ENCODE measurements at regions not wholly inside any gene's neighbourhood (a gene's known extent, or its start where the extent isn't known, plus 50 kb on each side); places are given as distances from the start of the nearest gene placed in this dataset.

DNA sequence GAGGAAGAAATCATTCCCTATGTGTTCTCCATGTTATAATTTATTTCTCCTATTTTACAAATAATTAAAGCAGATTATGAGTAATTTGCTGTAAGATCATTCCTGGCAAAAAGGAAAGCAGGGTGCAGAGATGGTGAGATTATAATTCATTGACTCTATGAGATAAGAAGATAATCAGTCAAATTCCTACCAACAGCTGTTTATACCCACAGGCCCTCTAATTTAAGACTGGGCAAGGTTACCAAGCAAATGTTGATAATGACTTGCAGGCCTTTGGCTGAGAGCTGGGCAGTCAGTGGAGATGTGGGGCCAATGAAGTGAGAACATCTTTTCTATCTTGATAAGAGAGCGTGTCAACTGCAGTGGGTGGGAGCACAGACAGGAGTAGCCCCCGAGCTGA, 222.7 kb downstream of the ICE1 start:
- no peak for DNase-seq
- ChIA-PET POLR2A (no interaction called here), CTCF (no interaction called here)
- H3K4me3 ChIP-seq (ENCODE audit: low read length): no peak overlapping the region
- Mint-ChIP-seq H3K9me3 (peaks cover 0 to 5% (median 0%) of the 10 kb centered on the region in 11 donors), H3K36me3 (no peaks in the 10 kb centered on the region), H3K4me3 (no peak overlapping the region), H3K27ac (no peak overlapping the region), H3K27me3 (peaks cover 0 to 16% (median 7%) of the 10 kb centered on the region in 5 donors), H3K4me1 (no peaks in the 10 kb centered on the region)
- H3K27me3 ChIP-seq (ENCODE audit: control insufficient read depth in 2 of 2, insufficient read depth in 2 of 2, low read length in 2 of 2): no peaks in the 10 kb centered on the region
- no peak for ATAC-seq
- H3K27ac ChIP-seq (ENCODE audit: low read depth, low read length): no peak overlapping the region
- H3K36me3 ChIP-seq (ENCODE audit: control insufficient read depth in 2 of 3, insufficient read depth in 3 of 3, low read length in 3 of 3): no peaks in the 10 kb centered on the region
- no peaks in the 10 kb centered on the region for H3K9me3 ChIP-seq (ENCODE audit: control insufficient read depth in 2 of 3, low read length in 3 of 3)
- H3K4me1 ChIP-seq (ENCODE audit: control insufficient read depth in 2 of 2, insufficient read depth in 2 of 2, low read length in 2 of 2): no peaks in the 10 kb centered on the region
- intact Hi-C loops (cut with micrococcal nuclease): no loop called here

- ChIA-PET POLR2A (no interaction called here), CTCF (no interaction called here)
- Histone ChIP-seq H3K4me1 (ENCODE audit: control insufficient read depth in 2 of 2, insufficient read depth in 2 of 2, low read length in 2 of 2) (no peaks in the 10 kb centered on the region), H3K36me3 (ENCODE audit: control insufficient read depth in 2 of 3, insufficient read depth in 3 of 3, low read length in 3 of 3) (no peaks in the 10 kb centered on the region), H3K4me3 (ENCODE audit: low read length) (no peak overlapping the region), H3K9me3 (ENCODE audit: control insufficient read depth in 2 of 3, low read length in 3 of 3) (no peaks in the 10 kb centered on the region), H3K27me3 (ENCODE audit: control insufficient read depth in 2 of 2, insufficient read depth in 2 of 2, low read length in 2 of 2) (no peaks in the 10 kb centered on the region), H3K27ac (ENCODE audit: low read depth, low read length) (no peak overlapping the region)
- no peak for ATAC-seq
- no peak for DNase-seq
- no peaks in the 10 kb centered on the region for H3K4me1 Mint-ChIP-seq
- H3K36me3 Mint-ChIP-seq: no peaks in the 10 kb centered on the region
- H3K27ac Mint-ChIP-seq: no peak overlapping the region
- H3K4me3 Mint-ChIP-seq: no peak overlapping the region
- H3K9me3 Mint-ChIP-seq: peaks cover 0 to 5% (median 0%) of the 10 kb centered on the region in 11 donors
- H3K27me3 Mint-ChIP-seq: peaks cover 0 to 21% (median 7%) of the 10 kb centered on the region in 5 donors
- intact Hi-C loops (cut with micrococcal nuclease): no loop called here
These were observed 221.8 kb downstream of the ICE1 start for GRCh38 chr5:5644249-5644648.

DNA sequence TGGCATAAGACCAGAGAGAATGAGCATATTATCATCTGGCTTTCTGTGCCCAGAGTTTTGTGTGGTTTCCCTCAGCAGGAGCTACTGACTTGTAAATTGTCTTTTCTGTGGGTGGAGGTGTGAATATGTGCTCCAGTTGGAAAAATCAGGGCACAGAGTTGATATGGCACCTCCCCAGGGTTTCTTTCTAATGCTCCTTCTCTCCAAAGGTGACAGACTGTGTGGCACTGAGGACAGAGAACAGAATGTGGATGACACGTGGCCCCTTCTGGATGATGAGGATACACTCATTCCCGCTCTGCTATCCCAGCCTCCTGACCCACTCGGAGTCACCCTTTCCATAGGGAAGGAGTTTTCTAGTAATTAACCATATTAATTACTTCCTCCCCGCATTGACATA, 221.0 kb downstream of the ICE1 start:
- H3K27ac ChIP-seq (ENCODE audit: low read depth, low read length): no peak overlapping the region
- ChIA-PET CTCF (no interaction called here), POLR2A (no interaction called here)
- Mint-ChIP-seq H3K36me3 (no peaks in the 10 kb centered on the region), H3K4me3 (no peak overlapping the region), H3K27ac (no peak overlapping the region), H3K27me3 (peaks cover 0 to 27% (median 4%) of the 10 kb centered on the region in 5 donors), H3K9me3 (no peaks in the 10 kb centered on the region), H3K4me1 (no peaks in the 10 kb centered on the region)
- DNase-seq (no peak), ATAC-seq (no peak)
- H3K9me3 ChIP-seq (ENCODE audit: control insufficient read depth in 2 of 3, low read length in 3 of 3): no peaks in the 10 kb centered on the region
- no peaks in the 10 kb centered on the region for H3K27me3 ChIP-seq (ENCODE audit: control insufficient read depth in 2 of 2, insufficient read depth in 2 of 2, low read length in 2 of 2)
- no peak overlapping the region for H3K4me3 ChIP-seq (ENCODE audit: low read length)
- intact Hi-C loops (cut with micrococcal nuclease): no loop called here
- no peaks in the 10 kb centered on the region for H3K4me1 ChIP-seq (ENCODE audit: control insufficient read depth in 2 of 2, insufficient read depth in 2 of 2, low read length in 2 of 2)
- H3K36me3 ChIP-seq (ENCODE audit: control insufficient read depth in 2 of 3, insufficient read depth in 3 of 3, low read length in 3 of 3): no peaks in the 10 kb centered on the region

DNA sequence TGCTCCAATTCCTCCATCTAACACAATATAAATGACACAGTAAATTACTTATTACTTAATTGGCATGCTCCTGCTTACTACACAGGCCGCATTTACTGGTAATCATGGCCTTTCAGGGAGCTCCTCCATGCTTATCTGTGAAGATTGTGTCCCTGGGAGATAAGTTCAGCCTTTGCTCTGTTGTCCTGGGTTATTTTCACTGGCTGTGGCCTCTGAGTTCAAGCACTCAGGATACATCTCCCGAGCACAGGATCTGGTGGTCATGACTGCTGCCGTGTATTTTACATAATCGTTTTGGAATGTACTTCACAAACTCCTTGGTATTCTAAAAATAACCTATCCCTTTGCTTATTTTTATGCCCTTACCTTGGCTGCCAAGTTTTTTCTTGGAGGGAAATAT, 215.7 kb downstream of the ICE1 start:
- H3K9me3 ChIP-seq (ENCODE audit: control insufficient read depth in 2 of 3, low read length in 3 of 3): no peaks in the 10 kb centered on the region
- ChIA-PET CTCF (no interaction called here), POLR2A (no interaction called here)
- H3K4me3 ChIP-seq (ENCODE audit: low read length): no peak overlapping the region
- Mint-ChIP-seq H3K27ac (no peak overlapping the region), H3K9me3 (peaks cover 0 to 3% (median 0%) of the 10 kb centered on the region in 11 donors), H3K4me3 (no peak overlapping the region), H3K4me1 (no peaks in the 10 kb centered on the region), H3K36me3 (no peaks in the 10 kb centered on the region), H3K27me3 (peaks cover 4 to 45% (median 16%) of the 10 kb centered on the region in 5 donors)
- intact Hi-C loops (cut with micrococcal nuclease): no loop called here
- no peak for ATAC-seq
- H3K36me3 ChIP-seq (ENCODE audit: control insufficient read depth in 2 of 3, insufficient read depth in 3 of 3, low read length in 3 of 3): no peaks in the 10 kb centered on the region
- no peak overlapping the region for H3K27ac ChIP-seq (ENCODE audit: low read depth, low read length)
- H3K4me1 ChIP-seq (ENCODE audit: control insufficient read depth in 2 of 2, insufficient read depth in 2 of 2, low read length in 2 of 2): no peaks in the 10 kb centered on the region
- H3K27me3 ChIP-seq (ENCODE audit: control insufficient read depth in 2 of 2, insufficient read depth in 2 of 2, low read length in 2 of 2): no peaks in the 10 kb centered on the region
- no peak for DNase-seq

GRCh38 chr5:5637173-5637572, 214.7 kb downstream of the ICE1 start:
- ATAC-seq (no peak), DNase-seq (no peak)
- POLR2A ChIA-PET: no interaction called here
- Histone ChIP-seq H3K27me3 (ENCODE audit: control insufficient read depth in 2 of 2, insufficient read depth in 2 of 2, low read length in 2 of 2) (no peaks in the 10 kb centered on the region), H3K4me1 (ENCODE audit: control insufficient read depth in 2 of 2, insufficient read depth in 2 of 2, low read length in 2 of 2) (no peaks in the 10 kb centered on the region), H3K36me3 (ENCODE audit: control insufficient read depth in 2 of 3, insufficient read depth in 3 of 3, low read length in 3 of 3) (no peaks in the 10 kb centered on the region), H3K9me3 (ENCODE audit: control insufficient read depth in 2 of 3, low read length in 3 of 3) (no peaks in the 10 kb centered on the region), H3K27ac (ENCODE audit: low read depth, low read length) (no peak overlapping the region), H3K4me3 (ENCODE audit: low read length) (no peak overlapping the region)
- CTCF ChIA-PET: no interaction called here
- peaks cover 0 to 7% (median 0%) of the 10 kb centered on the region in 11 donors for H3K9me3 Mint-ChIP-seq
- no peaks in the 10 kb centered on the region for H3K4me1 Mint-ChIP-seq
- intact Hi-C loops (cut with micrococcal nuclease): no loop called here
- H3K27ac Mint-ChIP-seq: no peak overlapping the region
- H3K4me3 Mint-ChIP-seq: no peak overlapping the region
- no peaks in the 10 kb centered on the region for H3K36me3 Mint-ChIP-seq
- H3K27me3 Mint-ChIP-seq: peaks cover 4 to 52% (median 20%) of the 10 kb centered on the region in 5 donors

- Mint-ChIP-seq H3K27ac (no peak overlapping the region), H3K27me3 (peaks cover 4 to 36% (median 18%) of the 10 kb centered on the region in 5 donors), H3K36me3 (no peaks in the 10 kb centered on the region), H3K4me3 (no peak overlapping the region), H3K4me1 (no peaks in the 10 kb centered on the region), H3K9me3 (peaks cover 0 to 7% (median 0%) of the 10 kb centered on the region in 11 donors)
- Histone ChIP-seq H3K9me3 (ENCODE audit: control insufficient read depth in 2 of 3, low read length in 3 of 3) (no peaks in the 10 kb centered on the region), H3K4me1 (ENCODE audit: control insufficient read depth in 2 of 2, insufficient read depth in 2 of 2, low read length in 2 of 2) (no peaks in the 10 kb centered on the region), H3K27me3 (ENCODE audit: control insufficient read depth in 2 of 2, insufficient read depth in 2 of 2, low read length in 2 of 2) (no peaks in the 10 kb centered on the region), H3K36me3 (ENCODE audit: control insufficient read depth in 2 of 3, insufficient read depth in 3 of 3, low read length in 3 of 3) (no peaks in the 10 kb centered on the region), H3K27ac (ENCODE audit: low read depth, low read length) (no peak overlapping the region), H3K4me3 (ENCODE audit: low read length) (no peak overlapping the region)
- POLR2A ChIA-PET: no interaction called here
- no peak for ATAC-seq
- intact Hi-C loops (cut with micrococcal nuclease): no loop called here
- no peak for DNase-seq
- CTCF ChIA-PET: no interaction called here
These were observed 212.3 kb downstream of the ICE1 start for GRCh38 chr5:5634817-5635216.

DNA sequence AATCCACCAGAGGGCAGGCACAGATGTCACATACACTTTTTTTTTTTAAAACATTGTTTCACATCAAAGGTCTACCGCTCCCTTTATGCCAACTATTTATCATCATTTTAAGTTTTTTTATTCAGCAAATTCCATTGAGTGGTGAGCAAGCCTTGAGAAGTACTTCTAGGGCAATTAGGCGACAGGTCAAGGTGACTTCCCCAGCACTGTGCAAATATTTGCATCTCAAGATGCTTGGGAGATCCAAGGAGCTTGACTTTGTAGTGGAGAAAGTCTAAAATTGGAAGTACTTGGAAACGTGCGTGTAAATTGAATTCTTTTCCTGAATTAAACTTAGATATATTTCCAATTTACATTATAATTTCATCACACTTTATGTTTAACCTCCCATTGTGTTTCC, 211.1 kb downstream of the ICE1 start:
- Histone ChIP-seq H3K36me3 (ENCODE audit: control insufficient read depth in 2 of 3, insufficient read depth in 3 of 3, low read length in 3 of 3) (no peaks in the 10 kb centered on the region), H3K9me3 (ENCODE audit: control insufficient read depth in 2 of 3, low read length in 3 of 3) (no peaks in the 10 kb centered on the region), H3K4me1 (ENCODE audit: control insufficient read depth in 2 of 2, insufficient read depth in 2 of 2, low read length in 2 of 2) (no peaks in the 10 kb centered on the region), H3K27me3 (ENCODE audit: control insufficient read depth in 2 of 2, insufficient read depth in 2 of 2, low read length in 2 of 2) (no peaks in the 10 kb centered on the region), H3K27ac (ENCODE audit: low read depth, low read length) (no peak overlapping the region), H3K4me3 (ENCODE audit: low read length) (no peak overlapping the region)
- Mint-ChIP-seq H3K36me3 (peaks cover 0 to 5% (median 0%) of the 10 kb centered on the region in 5 donors), H3K9me3 (peaks cover 0 to 7% (median 0%) of the 10 kb centered on the region in 11 donors), H3K27ac (no peak overlapping the region), H3K4me1 (no peaks in the 10 kb centered on the region), H3K27me3 (peaks cover 4 to 36% (median 18%) of the 10 kb centered on the region in 5 donors), H3K4me3 (no peak overlapping the region)
- intact Hi-C loops (cut with micrococcal nuclease): no loop called here
- ChIA-PET POLR2A (no interaction called here), CTCF (no interaction called here)
- ATAC-seq (no peak), DNase-seq (no peak)

All from naive thymus-derived CD4-positive, alpha-beta T cell (primary cell).